ENCODE measurements at regions not wholly inside any gene's neighbourhood (a gene's known extent, or its start where the extent isn't known, plus 50 kb on each side); places are given as distances from the start of the nearest gene placed in this dataset.

- Mint-ChIP-seq H3K4me3 (no peak overlapping the region), H3K9me3 (no peaks in the 10 kb centered on the region), H3K4me1 (no peaks in the 10 kb centered on the region), H3K36me3 (no peaks in the 10 kb centered on the region), H3K27ac (no peak overlapping the region), H3K27me3 (no peaks in the 10 kb centered on the region)
- DNase-seq (no peak), ATAC-seq (replicated peaks) (no peak)
These were observed 481.7 kb downstream of the GBE1 start for GRCh38 chr3:81279481-81280379.

GRCh38 chr3:81277853-81278252, 483.6 kb downstream of the GBE1 start:
- DNase-seq (no peak), ATAC-seq (replicated peaks) (no peak)
- H3K4me1 Mint-ChIP-seq: no peaks in the 10 kb centered on the region
- no peaks in the 10 kb centered on the region for H3K9me3 Mint-ChIP-seq
- H3K4me3 Mint-ChIP-seq: no peak overlapping the region
- H3K36me3 Mint-ChIP-seq: no peaks in the 10 kb centered on the region
- H3K27ac Mint-ChIP-seq: no peak overlapping the region
- no peaks in the 10 kb centered on the region for H3K27me3 Mint-ChIP-seq

GRCh38 chr3:81274671-81275070, 486.8 kb downstream of the GBE1 start:
- ATAC-seq (replicated peaks) (no peak), DNase-seq (no peak)
- Mint-ChIP-seq H3K4me3 (no peak overlapping the region), H3K4me1 (no peaks in the 10 kb centered on the region), H3K27ac (no peak overlapping the region), H3K9me3 (no peaks in the 10 kb centered on the region), H3K27me3 (no peaks in the 10 kb centered on the region), H3K36me3 (no peaks in the 10 kb centered on the region)

GRCh38 chr3:81270603-81271379, 490.7 kb downstream of the GBE1 start:
- no peaks in the 10 kb centered on the region for H3K36me3 Mint-ChIP-seq
- no peaks in the 10 kb centered on the region for H3K27me3 Mint-ChIP-seq
- H3K27ac Mint-ChIP-seq: no peak overlapping the region
- no peak overlapping the region for H3K4me3 Mint-ChIP-seq
- no peak for ATAC-seq (replicated peaks)
- no peak for DNase-seq
- no peaks in the 10 kb centered on the region for H3K4me1 Mint-ChIP-seq
- H3K9me3 Mint-ChIP-seq: no peaks in the 10 kb centered on the region

GRCh38 chr3:81268526-81268925, 492.9 kb downstream of the GBE1 start:
- no peak for ATAC-seq (replicated peaks)
- DNase-seq: no peak
- Mint-ChIP-seq H3K9me3 (peaks cover 0 to 1% of the 10 kb centered on the region in 2 donors), H3K27ac (no peak overlapping the region), H3K36me3 (no peaks in the 10 kb centered on the region), H3K27me3 (no peaks in the 10 kb centered on the region), H3K4me1 (no peaks in the 10 kb centered on the region), H3K4me3 (no peak overlapping the region)

- no peaks in the 10 kb centered on the region for H3K4me1 Mint-ChIP-seq
- peaks cover 0 to 1% of the 10 kb centered on the region in 2 donors for H3K9me3 Mint-ChIP-seq
- no peak overlapping the region for H3K4me3 Mint-ChIP-seq
- DNase-seq: no peak
- no peak overlapping the region for H3K27ac Mint-ChIP-seq
- H3K27me3 Mint-ChIP-seq: no peaks in the 10 kb centered on the region
- no peak for ATAC-seq (replicated peaks)
- no peaks in the 10 kb centered on the region for H3K36me3 Mint-ChIP-seq
These were observed 499.4 kb downstream of the GBE1 start for GRCh38 chr3:81261996-81262395.

GRCh38 chr3:81255463-81255862, 506.0 kb downstream of the GBE1 start:
- H3K36me3 Mint-ChIP-seq: no peaks in the 10 kb centered on the region
- DNase-seq (no peak), ATAC-seq (replicated peaks) (no peak)
- H3K27ac Mint-ChIP-seq: no peak overlapping the region
- no peaks in the 10 kb centered on the region for H3K4me1 Mint-ChIP-seq
- no peaks in the 10 kb centered on the region for H3K27me3 Mint-ChIP-seq
- H3K9me3 Mint-ChIP-seq: no peaks in the 10 kb centered on the region
- no peak overlapping the region for H3K4me3 Mint-ChIP-seq

- ATAC-seq (replicated peaks) (no peak), DNase-seq (no peak)
- no peak overlapping the region for H3K4me3 Mint-ChIP-seq
- no peaks in the 10 kb centered on the region for H3K4me1 Mint-ChIP-seq
- H3K27ac Mint-ChIP-seq: no peak overlapping the region
- H3K27me3 Mint-ChIP-seq: no peaks in the 10 kb centered on the region
- H3K9me3 Mint-ChIP-seq: peaks cover 0 to 2% of the 10 kb centered on the region in 2 donors
- H3K36me3 Mint-ChIP-seq: no peaks in the 10 kb centered on the region
These were observed 510.3 kb downstream of the GBE1 start for GRCh38 chr3:81251096-81251495.

DNA sequence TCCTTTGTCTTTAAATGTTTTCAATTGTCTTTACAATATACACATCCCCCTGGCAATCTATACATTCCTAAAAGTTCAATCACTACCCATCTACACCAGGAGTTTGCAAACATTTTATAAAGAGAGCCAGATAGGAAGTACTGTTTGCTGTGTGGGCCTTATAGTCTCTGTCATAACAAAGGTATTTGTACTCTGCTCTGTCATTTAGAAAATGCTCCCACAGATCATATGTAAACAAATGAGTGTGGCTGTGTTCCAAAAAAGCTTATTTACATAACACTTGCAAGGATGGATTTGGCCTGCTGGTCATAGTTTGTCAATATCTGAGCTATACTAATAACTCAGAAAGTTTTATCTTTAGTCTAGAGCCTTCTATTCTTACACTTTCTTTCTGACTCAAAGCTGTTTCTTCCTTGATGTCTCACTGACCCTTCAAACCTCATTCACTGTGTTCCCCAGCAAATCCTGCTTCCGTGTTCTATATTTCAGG, 511.9 kb downstream of the GBE1 start:
- no peaks in the 10 kb centered on the region for H3K4me1 Mint-ChIP-seq
- DNase-seq: no peak
- H3K4me3 Mint-ChIP-seq: no peak overlapping the region
- peaks cover 0 to 2% of the 10 kb centered on the region in 2 donors for H3K9me3 Mint-ChIP-seq
- H3K36me3 Mint-ChIP-seq: no peaks in the 10 kb centered on the region
- no peak overlapping the region for H3K27ac Mint-ChIP-seq
- H3K27me3 Mint-ChIP-seq: no peaks in the 10 kb centered on the region
- no peak for ATAC-seq (replicated peaks)

GRCh38 chr3:81245501-81245900, 515.9 kb downstream of the GBE1 start:
- Mint-ChIP-seq H3K4me1 (no peaks in the 10 kb centered on the region), H3K27ac (no peak overlapping the region), H3K4me3 (no peak overlapping the region), H3K27me3 (no peaks in the 10 kb centered on the region), H3K36me3 (no peaks in the 10 kb centered on the region), H3K9me3 (peaks cover 0 to 2% of the 10 kb centered on the region in 2 donors)
- ATAC-seq (replicated peaks) (no peak), DNase-seq (no peak)

GRCh38 chr3:81245043-81245442, 516.4 kb downstream of the GBE1 start:
- Mint-ChIP-seq H3K36me3 (no peaks in the 10 kb centered on the region), H3K9me3 (peaks cover 0 to 2% of the 10 kb centered on the region in 2 donors), H3K4me1 (no peaks in the 10 kb centered on the region), H3K27me3 (no peaks in the 10 kb centered on the region), H3K4me3 (no peak overlapping the region), H3K27ac (no peak overlapping the region)
- DNase-seq: no peak
- no peak for ATAC-seq (replicated peaks)

GRCh38 chr3:81244231-81244630, 517.2 kb downstream of the GBE1 start:
- H3K9me3 Mint-ChIP-seq: peaks cover 0 to 2% of the 10 kb centered on the region in 2 donors
- no peak overlapping the region for H3K4me3 Mint-ChIP-seq
- no peaks in the 10 kb centered on the region for H3K27me3 Mint-ChIP-seq
- ATAC-seq (replicated peaks) (no peak), DNase-seq (no peak)
- no peaks in the 10 kb centered on the region for H3K36me3 Mint-ChIP-seq
- no peak overlapping the region for H3K27ac Mint-ChIP-seq
- no peaks in the 10 kb centered on the region for H3K4me1 Mint-ChIP-seq

GRCh38 chr3:81242871-81243270, 518.6 kb downstream of the GBE1 start:
- no peak for ATAC-seq (replicated peaks)
- Mint-ChIP-seq H3K36me3 (no peaks in the 10 kb centered on the region), H3K9me3 (no peaks in the 10 kb centered on the region), H3K27ac (no peak overlapping the region), H3K4me1 (no peaks in the 10 kb centered on the region), H3K27me3 (no peaks in the 10 kb centered on the region), H3K4me3 (no peak overlapping the region)
- DNase-seq: no peak

DNA sequence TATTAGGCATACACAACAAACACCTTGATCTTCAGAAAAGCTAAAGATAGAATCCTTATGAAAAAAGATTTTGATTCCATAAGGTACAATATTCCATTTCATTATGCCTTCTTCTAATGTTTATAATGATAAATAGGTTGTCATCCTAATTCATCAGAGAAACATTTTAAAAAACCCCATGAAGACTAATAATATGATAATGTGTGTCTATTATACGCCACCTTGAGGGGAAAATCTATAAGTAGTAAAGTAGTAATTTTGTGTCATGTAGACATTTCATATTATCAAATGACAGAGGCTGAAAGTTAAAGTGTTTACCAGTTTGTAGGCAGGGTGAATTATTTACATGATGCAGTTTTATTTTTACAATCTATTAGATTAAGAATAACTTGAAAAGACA, 524.3 kb downstream of the GBE1 start:
- H3K27ac Mint-ChIP-seq: no peak overlapping the region
- H3K4me1 Mint-ChIP-seq: no peaks in the 10 kb centered on the region
- H3K9me3 Mint-ChIP-seq: peaks cover 0 to 2% of the 10 kb centered on the region in 2 donors
- no peaks in the 10 kb centered on the region for H3K27me3 Mint-ChIP-seq
- DNase-seq (no peak), ATAC-seq (replicated peaks) (no peak)
- H3K4me3 Mint-ChIP-seq: no peak overlapping the region
- no peaks in the 10 kb centered on the region for H3K36me3 Mint-ChIP-seq

GRCh38 chr3:81218023-81218422, 543.4 kb downstream of the GBE1 start:
- ATAC-seq (replicated peaks) (no peak), DNase-seq (no peak)
- H3K36me3 Mint-ChIP-seq: no peaks in the 10 kb centered on the region
- H3K27ac Mint-ChIP-seq: no peak overlapping the region
- no peaks in the 10 kb centered on the region for H3K4me1 Mint-ChIP-seq
- H3K4me3 Mint-ChIP-seq: no peak overlapping the region
- H3K27me3 Mint-ChIP-seq: no peaks in the 10 kb centered on the region
- H3K9me3 Mint-ChIP-seq: no peaks in the 10 kb centered on the region

Measured in stimulated activated naive B cell treated with anti-CD40 and anti-IgM and Interleukin-4, amounts not matched to agents 10 μg/mL and 1 μg/mL and 100 μg/mL, for 72 hours (primary cell).